GM19043 (cell line): ENCODE measurements at regions not wholly inside any gene's neighbourhood (a gene's known extent, or its start where the extent isn't known, plus 50 kb on each side); places are given as distances from the start of the nearest gene placed in this dataset.
"Not testable (repeated sequence)": the region's sequence is repeated elsewhere in the genome, so short reads cannot be mapped to it uniquely, and the experiment has no call there.

Source experiments
- ATAC-seq: cut with Tn5 transposase; IDR thresholded peaks from one replicate; pipeline ENCODE4 v1.9.1; 2021; ENCODE audit warnings: low read depth; ENCODE audit not compliant: unreplicated experiment

- no peak for ATAC-seq
Measured at GRCh38 chr5:32916648-32917047, 205.5 kb downstream of the NPR3 start.

DNA sequence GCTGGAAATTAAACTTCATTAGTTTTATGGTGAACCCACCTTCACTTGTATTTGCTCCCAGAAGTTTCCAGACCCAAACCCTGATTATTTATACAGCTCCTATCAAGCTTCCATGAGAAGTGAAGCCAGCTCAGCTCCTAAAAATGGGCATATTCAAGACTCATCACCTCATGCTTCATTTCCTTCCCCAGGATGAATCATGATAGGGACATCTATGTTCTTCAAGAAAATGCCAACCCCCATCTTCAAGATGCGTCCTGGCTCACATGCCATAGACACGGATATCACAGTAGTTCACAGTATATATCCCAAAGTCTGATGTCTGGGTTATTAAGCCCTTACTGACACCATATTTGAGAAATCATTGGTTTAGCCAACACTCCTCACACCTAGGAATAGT lies 217.6 kb downstream of the NPR3 start:
- no peak for ATAC-seq

DNA sequence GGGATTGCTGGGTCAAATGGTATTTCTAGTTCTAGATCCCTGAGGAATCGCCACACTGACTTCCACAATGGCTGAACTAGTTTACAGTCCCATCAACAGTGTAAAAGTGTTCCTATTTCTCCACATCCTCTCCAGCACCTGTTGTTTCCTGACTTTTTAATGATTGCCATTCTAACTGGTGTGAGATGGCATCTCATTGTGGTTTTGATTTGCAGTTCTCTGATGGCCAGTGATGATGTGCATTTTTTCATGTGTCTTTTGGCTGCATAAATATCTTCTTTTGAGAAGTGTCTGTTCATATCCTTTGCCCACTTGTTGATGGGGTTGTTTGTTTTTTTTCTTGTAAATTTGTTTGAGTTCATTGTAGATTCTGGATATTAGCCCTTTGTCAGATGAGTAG lies 220.3 kb downstream of the NPR3 start:
- not testable (repeated sequence) for ATAC-seq

- no peak for ATAC-seq
Measured at GRCh38 chr5:32932241-32932935, 221.3 kb downstream of the NPR3 start.

DNA sequence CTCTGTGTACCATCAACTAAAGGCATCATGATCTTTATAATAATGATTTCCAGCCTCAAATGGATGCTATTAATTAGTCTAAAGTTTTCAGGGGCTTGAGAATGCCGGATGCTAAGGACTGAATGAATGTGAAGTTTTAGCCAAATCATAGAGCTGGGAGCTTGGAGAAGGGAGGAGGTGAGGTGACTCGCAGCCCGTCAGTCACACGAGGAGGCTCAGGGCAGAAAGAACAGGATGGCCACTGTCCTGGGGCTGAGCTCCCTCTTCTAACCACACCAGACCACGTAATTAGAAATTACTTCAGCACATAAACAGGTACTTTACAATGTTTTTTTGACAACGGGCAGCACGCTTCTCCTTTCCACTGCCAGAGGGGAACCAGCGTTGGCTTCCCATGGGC lies 222.6 kb downstream of the NPR3 start:
- no peak for ATAC-seq

GRCh38 chr5:32934529-32934928 lies 223.4 kb downstream of the NPR3 start:
- ATAC-seq: no peak

- no peak for ATAC-seq
Measured at GRCh38 chr5:32935283-32935682, 224.2 kb downstream of the NPR3 start.

GRCh38 chr5:32936329-32936728 lies 225.2 kb downstream of the NPR3 start:
- ATAC-seq: no peak

DNA sequence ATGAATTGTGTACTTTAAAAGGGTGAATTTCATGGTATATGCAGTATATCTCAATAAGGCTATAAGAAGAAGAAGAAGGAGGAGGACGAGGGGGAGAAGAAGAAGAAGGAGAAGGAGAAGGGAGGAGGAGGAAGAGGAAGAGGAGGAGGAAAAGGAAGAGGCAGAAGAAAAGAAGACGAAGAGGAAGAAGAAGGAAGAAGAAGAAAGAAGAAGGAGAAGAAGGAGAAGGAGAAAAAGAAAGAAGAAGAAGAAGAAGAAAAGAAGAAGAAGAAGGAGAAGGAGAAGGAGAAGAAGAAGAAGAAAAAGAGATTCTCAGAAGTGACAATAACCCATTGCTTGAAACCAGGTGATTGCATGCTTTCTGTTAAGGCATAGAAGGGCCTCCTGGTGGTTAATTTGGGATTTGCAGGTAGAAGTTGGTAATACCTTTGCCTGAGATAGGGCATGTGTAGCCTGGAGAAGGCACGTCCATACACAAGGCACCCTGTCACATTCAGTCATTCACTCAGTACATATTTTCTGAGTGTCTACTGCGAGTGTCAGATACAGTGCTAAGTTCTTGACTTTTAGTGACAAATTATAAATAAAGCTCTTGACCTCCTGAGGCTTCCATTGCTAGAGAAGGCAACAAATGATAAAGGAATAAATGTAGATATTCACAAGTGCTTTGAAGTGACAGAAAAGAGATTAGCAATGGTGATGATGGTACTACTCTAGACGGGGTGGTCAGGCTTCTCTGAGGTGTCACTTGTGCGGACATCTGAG lies 231.3 kb downstream of the NPR3 start:
- no peak for ATAC-seq

- ATAC-seq: no peak
Measured at GRCh38 chr5:32949286-32949970, 238.3 kb downstream of the NPR3 start.

DNA sequence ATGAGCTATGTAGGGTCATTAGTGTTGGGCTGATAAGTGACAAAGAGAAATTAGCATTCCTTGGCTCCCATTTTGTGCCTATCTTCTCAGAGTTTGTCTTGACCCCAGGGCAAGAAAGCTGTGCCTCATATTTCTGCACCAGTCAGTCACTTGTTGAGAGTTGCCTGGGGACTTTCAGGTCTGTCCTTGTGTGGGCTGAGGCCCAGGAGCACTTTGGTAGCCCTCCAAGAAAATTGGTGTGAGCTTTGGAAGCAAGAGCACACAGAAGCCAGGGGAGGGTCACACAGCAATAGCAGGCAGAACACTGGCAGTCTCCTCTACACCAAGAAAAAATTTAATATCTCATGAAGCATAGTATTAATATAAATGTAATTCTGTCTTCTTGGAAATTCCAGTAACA lies 239.9 kb downstream of the NPR3 start:
- ATAC-seq: no peak

- ATAC-seq: no peak
Measured at GRCh38 chr5:32951878-32952277, 240.8 kb downstream of the NPR3 start.

GRCh38 chr5:32952421-32952820 lies 241.3 kb downstream of the NPR3 start:
- not testable (repeated sequence) for ATAC-seq

GRCh38 chr5:32953694-32954093 lies 242.6 kb downstream of the NPR3 start:
- no peak for ATAC-seq

GRCh38 chr5:32955814-32956213 lies 244.7 kb downstream of the NPR3 start:
- no peak for ATAC-seq

GRCh38 chr5:32960340-32961058 lies 249.4 kb downstream of the NPR3 start:
- no peak for ATAC-seq

DNA sequence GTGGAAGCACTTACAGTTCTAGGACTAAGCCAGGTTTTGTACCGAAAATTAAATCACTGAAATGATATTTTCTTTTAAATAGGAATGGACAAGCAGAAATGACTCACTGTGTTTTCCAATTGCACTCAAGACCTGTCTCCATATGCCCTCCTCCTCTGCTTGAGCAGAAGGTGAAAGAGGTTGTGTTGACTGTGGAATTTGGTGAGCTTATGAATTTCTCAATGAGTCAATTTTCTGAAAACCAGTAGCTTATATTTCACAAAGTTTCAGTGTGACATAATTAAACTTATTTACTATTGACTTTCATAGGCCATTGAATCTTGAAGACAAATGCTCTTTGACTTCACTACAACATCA lies 249.9 kb downstream of the NPR3 start:
- ATAC-seq: no peak

DNA sequence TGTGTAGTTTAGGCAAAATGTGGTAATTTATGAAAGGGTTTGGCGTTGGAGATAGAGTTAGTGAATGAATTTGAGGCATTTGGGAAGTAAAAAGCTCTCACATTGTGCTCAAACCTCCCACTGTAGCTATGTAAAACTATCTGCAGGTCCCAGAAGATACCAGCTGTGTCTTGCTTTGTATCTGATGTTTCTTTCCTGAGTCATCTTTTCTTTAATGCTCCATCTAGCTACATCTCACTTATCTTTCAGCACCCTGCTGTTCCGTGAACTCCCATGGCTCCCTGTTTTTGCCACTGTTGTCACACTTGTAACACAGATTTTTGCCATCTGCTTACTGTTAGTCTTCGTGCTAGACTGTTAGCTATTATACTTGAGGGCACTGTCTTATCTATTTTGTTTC lies 253.1 kb downstream of the NPR3 start:
- ATAC-seq: no peak

DNA sequence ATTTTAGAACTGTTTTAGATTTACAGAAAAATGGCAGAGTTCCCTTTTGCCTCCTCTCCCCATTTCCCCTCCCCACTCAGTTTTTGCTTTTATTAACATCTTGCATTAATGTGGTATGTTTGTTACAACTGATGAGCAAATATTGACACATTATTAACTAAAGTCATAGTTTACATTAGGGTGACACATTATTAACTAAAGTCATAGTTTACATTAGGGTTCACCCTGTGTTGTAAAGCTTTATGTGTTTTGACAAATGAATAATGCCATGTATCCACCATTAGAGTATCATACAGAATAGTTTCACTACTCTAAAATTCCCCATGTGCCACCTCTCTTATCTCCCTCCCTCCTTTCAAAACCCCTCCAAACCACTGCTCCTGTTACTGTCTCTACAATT lies 262.5 kb downstream of the NPR3 start:
- no peak for ATAC-seq

- ATAC-seq: no peak
Measured at GRCh38 chr5:32975656-32976375, 264.7 kb downstream of the NPR3 start.
